ENCODE measurements at regions not wholly inside any gene's neighbourhood (a gene's known extent, or its start where the extent isn't known, plus 50 kb on each side); places are given as distances from the start of the nearest gene placed in this dataset.
A peak's percentile ranks its signal among the peaks of the same experiment; 100 is the strongest.
"Not testable (repeated sequence)": the region's sequence is repeated elsewhere in the genome, so short reads cannot be mapped to it uniquely, and the experiment has no call there.

DNA sequence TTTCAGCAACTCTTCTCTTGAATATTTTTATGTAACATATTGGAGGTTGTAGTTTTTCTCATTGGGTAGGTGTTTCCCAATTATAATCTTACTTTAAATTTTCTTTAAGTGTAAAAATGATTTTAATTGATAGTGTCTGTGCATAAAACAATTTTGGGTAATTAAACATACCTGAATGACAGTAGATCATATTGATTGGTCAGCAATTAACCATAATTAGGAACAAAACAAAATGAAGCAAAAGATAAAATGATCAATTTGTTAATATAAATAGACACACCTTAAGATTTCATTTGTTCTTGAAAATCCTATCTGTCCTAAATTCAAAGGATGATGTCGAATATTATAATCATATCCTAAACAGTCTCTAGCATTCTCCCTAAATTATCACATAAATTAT is 468.3 kb downstream of the PDZRN4 start:
- H3K9me3 Mint-ChIP-seq: peaks cover 9% of the 10 kb centered on the region
- no peaks in the 10 kb centered on the region for H3K36me3 Mint-ChIP-seq (ENCODE audit: low read depth)
- H3K4me1 Mint-ChIP-seq: no peaks in the 10 kb centered on the region
- TF ChIP-seq, protein P1, sequence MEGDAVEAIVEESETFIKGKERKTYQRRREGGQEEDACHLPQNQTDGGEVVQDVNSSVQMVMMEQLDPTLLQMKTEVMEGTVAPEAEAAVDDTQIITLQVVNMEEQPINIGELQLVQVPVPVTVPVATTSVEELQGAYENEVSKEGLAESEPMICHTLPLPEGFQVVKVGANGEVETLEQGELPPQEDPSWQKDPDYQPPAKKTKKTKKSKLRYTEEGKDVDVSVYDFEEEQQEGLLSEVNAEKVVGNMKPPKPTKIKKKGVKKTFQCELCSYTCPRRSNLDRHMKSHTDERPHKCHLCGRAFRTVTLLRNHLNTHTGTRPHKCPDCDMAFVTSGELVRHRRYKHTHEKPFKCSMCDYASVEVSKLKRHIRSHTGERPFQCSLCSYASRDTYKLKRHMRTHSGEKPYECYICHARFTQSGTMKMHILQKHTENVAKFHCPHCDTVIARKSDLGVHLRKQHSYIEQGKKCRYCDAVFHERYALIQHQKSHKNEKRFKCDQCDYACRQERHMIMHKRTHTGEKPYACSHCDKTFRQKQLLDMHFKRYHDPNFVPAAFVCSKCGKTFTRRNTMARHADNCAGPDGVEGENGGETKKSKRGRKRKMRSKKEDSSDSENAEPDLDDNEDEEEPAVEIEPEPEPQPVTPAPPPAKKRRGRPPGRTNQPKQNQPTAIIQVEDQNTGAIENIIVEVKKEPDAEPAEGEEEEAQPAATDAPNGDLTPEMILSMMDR (conservative IDR thresholded peaks at IDR 0.05): no peak
- no peaks in the 10 kb centered on the region for H3K27me3 Mint-ChIP-seq (ENCODE audit: low read depth)
- no peak overlapping the region for H3K4me3 Mint-ChIP-seq
- H3K27ac Mint-ChIP-seq (ENCODE audit: unreplicated experiment): no peak overlapping the region
- DNase-seq (ENCODE audit: low read depth, low spot score): no peak

DNA sequence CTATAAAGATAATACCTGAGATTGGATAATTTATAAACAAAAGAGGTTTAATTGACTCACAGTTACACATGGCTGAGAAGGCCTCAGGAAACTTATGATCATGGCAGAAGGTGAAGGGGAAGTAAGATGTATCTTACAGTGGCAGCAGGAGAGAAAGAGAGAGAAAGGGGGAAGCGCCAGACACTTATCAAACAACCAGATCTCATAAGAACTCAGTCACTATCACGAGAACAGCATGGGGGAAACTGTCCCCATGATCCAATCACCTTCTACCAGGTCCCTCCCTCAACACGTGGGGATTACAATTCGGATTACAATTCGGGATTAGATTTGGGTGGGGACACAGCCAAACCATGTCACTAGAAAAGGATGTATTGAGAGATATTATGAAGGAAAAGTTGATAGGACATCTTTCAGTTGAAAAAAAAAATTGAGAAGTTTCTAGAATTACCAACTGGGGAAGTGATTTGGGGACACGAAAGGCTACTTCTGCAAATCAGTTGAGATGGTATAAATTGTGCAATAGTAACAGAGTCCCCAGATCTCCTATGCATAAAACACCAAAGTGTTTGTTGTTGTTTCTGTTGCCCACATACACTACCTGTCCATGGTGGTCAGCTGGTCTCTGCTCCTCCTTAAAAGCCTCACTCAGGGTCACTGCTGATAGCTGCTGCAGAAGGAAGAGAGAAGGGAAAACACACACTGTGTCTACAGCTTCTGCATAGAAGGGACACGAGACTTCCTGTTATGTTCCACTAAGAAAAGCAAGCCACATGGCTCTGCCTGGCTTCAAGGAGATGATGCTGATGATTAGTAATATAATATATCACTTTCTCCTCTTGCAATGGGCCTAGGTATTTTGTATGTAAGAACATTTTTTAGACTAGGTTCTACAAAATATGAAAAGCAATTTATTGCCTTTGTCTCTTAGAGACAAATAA is 465.5 kb downstream of the PDZRN4 start:
- H3K4me1 Mint-ChIP-seq: no peaks in the 10 kb centered on the region
- TF ChIP-seq, protein P1 (conservative IDR thresholded peaks at IDR 0.05): no peak

DNA sequence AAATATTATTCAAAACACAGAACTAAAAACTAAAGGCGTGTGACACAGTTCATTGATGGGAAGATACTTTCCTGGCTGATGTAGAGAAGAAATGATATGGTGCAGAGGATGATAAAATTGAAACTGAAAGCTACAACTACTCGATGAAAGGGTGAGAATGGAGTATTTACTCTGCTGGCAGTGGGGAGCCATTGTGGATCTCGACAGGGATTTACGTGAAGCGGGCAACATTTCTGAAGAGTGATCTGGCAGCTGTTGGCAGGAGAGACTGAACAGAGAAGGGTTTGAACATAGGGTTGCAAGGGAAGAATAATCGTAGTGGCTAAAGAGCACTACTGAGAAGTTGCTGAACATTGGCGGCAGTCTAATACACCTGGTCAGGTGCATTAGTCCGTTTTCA is 464.9 kb downstream of the PDZRN4 start:
- H3K27me3 Mint-ChIP-seq (ENCODE audit: low read depth): no peaks in the 10 kb centered on the region
- no peak overlapping the region for H3K4me3 Mint-ChIP-seq
- H3K9me3 Mint-ChIP-seq: no peaks in the 10 kb centered on the region
- TF ChIP-seq, protein P1 (conservative IDR thresholded peaks at IDR 0.05): no peak
- no peaks in the 10 kb centered on the region for H3K36me3 Mint-ChIP-seq (ENCODE audit: low read depth)
- no peaks in the 10 kb centered on the region for H3K4me1 Mint-ChIP-seq
- no peak for DNase-seq (ENCODE audit: low read depth, low spot score)
- peak overlapping the region; percentile 19 for H3K27ac Mint-ChIP-seq (ENCODE audit: unreplicated experiment)

More for the DNA sequence above, 465.5 kb downstream of the PDZRN4 start:
- Mint-ChIP-seq H3K27me3 (ENCODE audit: low read depth) (no peaks in the 10 kb centered on the region), H3K4me3 (no peak overlapping the region), H3K36me3 (ENCODE audit: low read depth) (no peaks in the 10 kb centered on the region), H3K27ac (ENCODE audit: unreplicated experiment) (no peak overlapping the region), H3K9me3 (no peaks in the 10 kb centered on the region)
- DNase-seq (ENCODE audit: low read depth, low spot score): no peak

DNA sequence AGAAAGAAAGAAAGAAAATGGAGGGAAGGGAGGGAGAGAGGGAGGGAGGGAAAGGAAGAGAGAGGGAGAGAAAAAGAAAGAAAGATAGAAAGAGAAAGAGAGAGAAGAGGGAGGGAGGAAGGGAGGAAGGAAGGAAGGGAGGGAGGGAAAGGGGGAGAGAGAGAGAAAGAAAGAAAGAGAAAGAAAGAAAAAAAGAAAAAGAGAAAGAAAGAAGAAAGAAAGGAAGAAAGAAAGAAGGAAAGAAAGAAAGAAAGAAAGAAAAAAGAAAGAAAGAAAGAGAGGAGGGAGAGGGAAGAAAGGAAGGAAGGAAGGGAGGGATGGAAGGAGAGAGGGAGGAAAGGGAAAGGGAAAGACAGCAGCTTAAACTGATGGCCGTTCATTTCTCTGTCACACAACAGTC is 457.5 kb downstream of the PDZRN4 start:
- no peaks in the 10 kb centered on the region for H3K36me3 Mint-ChIP-seq (ENCODE audit: low read depth)
- peaks cover 2% of the 10 kb centered on the region for H3K9me3 Mint-ChIP-seq
- no peak overlapping the region for H3K27ac Mint-ChIP-seq (ENCODE audit: unreplicated experiment)
- TF ChIP-seq, protein P1 (conservative IDR thresholded peaks at IDR 0.05): no peak
- H3K4me1 Mint-ChIP-seq: peaks cover 10% of the 10 kb centered on the region
- no peaks in the 10 kb centered on the region for H3K27me3 Mint-ChIP-seq (ENCODE audit: low read depth)
- no peak for DNase-seq (ENCODE audit: low read depth, low spot score)
- no peak overlapping the region for H3K4me3 Mint-ChIP-seq

DNA sequence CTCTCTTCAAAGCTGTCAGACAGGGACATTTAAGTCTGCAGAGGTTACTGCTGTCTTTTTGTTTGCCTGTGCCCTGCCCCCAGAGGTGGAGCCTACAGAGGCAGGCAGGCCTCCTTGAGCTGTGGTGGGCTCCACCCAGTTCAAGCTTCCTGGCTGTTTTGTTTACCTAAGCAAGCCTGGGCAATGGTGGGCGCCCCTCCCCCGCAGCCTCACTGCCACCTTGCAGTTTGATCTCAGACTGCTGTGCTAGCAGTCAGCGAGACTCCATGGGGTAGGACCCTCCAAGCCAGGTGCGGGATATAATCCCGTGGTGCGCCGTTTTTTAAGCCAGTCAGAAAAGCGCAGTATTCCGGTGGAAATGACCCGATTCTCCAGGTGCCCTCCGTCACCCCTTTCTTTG is 454.7 kb downstream of the PDZRN4 start:
- not testable (repeated sequence) for H3K4me3 Mint-ChIP-seq; DNase-seq (ENCODE audit: low read depth, low spot score); H3K27ac Mint-ChIP-seq (ENCODE audit: unreplicated experiment)

DNA sequence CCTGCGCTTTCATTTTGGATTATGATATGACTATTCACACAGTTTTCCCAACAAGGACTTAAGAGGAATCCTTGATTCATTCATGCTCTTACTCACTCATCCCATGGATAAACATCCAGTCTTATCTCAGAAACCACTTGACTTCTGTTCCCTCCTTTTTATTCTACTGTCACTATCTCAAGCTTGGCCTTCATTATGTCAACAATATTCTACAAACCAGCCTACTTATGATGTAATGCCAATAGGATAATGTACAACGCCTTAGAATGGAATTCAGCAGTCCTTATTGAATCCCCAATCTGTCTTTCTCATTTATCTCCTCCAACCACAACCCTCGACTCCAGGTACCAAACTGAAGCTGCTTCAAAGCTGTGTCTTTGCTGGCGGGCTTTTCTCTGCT is 448.5 kb downstream of the PDZRN4 start:
- Mint-ChIP-seq H3K9me3 (peaks cover 4% of the 10 kb centered on the region), H3K36me3 (ENCODE audit: low read depth) (no peaks in the 10 kb centered on the region), H3K4me3 (no peak overlapping the region), H3K27ac (ENCODE audit: unreplicated experiment) (no peak overlapping the region), H3K4me1 (no peaks in the 10 kb centered on the region), H3K27me3 (ENCODE audit: low read depth) (no peaks in the 10 kb centered on the region)
- no peak for DNase-seq (ENCODE audit: low read depth, low spot score)
- TF ChIP-seq, protein P1 (conservative IDR thresholded peaks at IDR 0.05): no peak

More for the DNA sequence above, 454.7 kb downstream of the PDZRN4 start:
- H3K36me3 Mint-ChIP-seq (ENCODE audit: low read depth); H3K9me3 Mint-ChIP-seq; H3K27me3 Mint-ChIP-seq (ENCODE audit: low read depth): not testable (repeated sequence)
- H3K4me1 Mint-ChIP-seq: peaks cover 10% of the 10 kb centered on the region
